Psoas muscle (tissue), 7 donors: ENCODE measurements at regions not wholly inside any gene's neighbourhood (a gene's known extent, or its start where the extent isn't known, plus 50 kb on each side); places are given as distances from the start of the nearest gene placed in this dataset.

ENCODE experiments used
- ATAC-seq, 4 donors: fragments of 200-7000 bp; cut with Tn5 transposase; one replicate each; pipeline ENCODE4 v1.9.1; 2020; ENCODE audit warnings: moderate library complexity in 3 of 4, mild to moderate bottlenecking in 2 of 4
- DNase-seq, 2 donors: peaks; one replicate each; pipeline ENCODE4 v3.0.0-alpha.2; 2020
- H3K27ac ChIP-seq: fragments of 200-600 bp; one replicate; pipeline ENCODE4 v1.8.0; 2022
- H3K27me3 ChIP-seq, 3 donors: fragments of 200-600 bp in 1 of 3; one replicate each; pipeline versions ENCODE4 v1.6.1 to v1.8.0; 2013 to 2022; ENCODE audit warnings: low read length in 2 of 3, mild to moderate bottlenecking in 2 of 3, moderate library complexity in 1 of 3; ENCODE audit not compliant: insufficient read depth in 3 of 3
- H3K36me3 ChIP-seq, 2 donors: fragments of 200-600 bp in 1 of 2; one replicate each; pipeline versions ENCODE4 v1.6.1 to v1.8.0; 2013 to 2022; ENCODE audit warnings: low read depth in 1 of 2, mild to moderate bottlenecking in 1 of 2, moderate library complexity in 1 of 2; ENCODE audit not compliant: insufficient read depth in 1 of 2
- H3K4me1 ChIP-seq: fragments of 200-600 bp; one replicate; pipeline ENCODE4 v1.8.0; 2022
- H3K4me3 ChIP-seq: fragments of 200-600 bp; one replicate; pipeline ENCODE4 v1.8.0; 2022; ENCODE audit warnings: mild to moderate bottlenecking
- H3K9me3 ChIP-seq: fragments of 200-600 bp; one replicate; pipeline ENCODE4 v1.8.0; 2022
- CTCF ChIP-seq: fragments of 200-600 bp; IDR thresholded peaks from one replicate; pipeline ENCODE4 v1.8.0; 2022; ENCODE audit warnings: antibody characterized with exemption
- WGBS, 3 donors: extraction: QIAGEN DNeasy Blood & Tissue Kit; methylation state at CpG; one replicate each; pipeline versions ENCODE4 v1.1.6 to v1.1.7; 2013; 5-methylcytosine and 5-hydroxymethylcytosine counted together
- intact Hi-C, 2 donors: fragments of 100-400 bp; cut with DNase I; formaldehyde crosslinking; loops; one replicate each; pipeline versions ENCODE4 v1.11.0 to v1.14.2; 2022
- donor health status: healthy with polysubstance abuse.
- donor health status: DM: no; HTN: no; CAD: no; lungs with moderate emphysema.
- donor health status: Bipolar disorder and iron deficiency.
- donor health status: healthy.
- donor health status: DM: yes; HTN: yes; CAD: no.
- donor health status: DM: no; HTN: no; CAD: no.
- donor health status: DM: yes; HTN: yes; CAD: no.

- DNase-seq = no peak
- no peak for TF ChIP-seq CTCF
- Histone ChIP-seq H3K27me3 (peaks cover 0 to 27% (median 2%) of the 10 kb centered on the region in 3 donors), H3K36me3 (no peaks in the 10 kb centered on the region), H3K4me3 (no peak overlapping the region), H3K27ac (no peak overlapping the region), H3K9me3 (no peaks in the 10 kb centered on the region), H3K4me1 (no peaks in the 10 kb centered on the region)
- ATAC-seq = no peak
- intact Hi-C loops = no loop called here
- 39 to 62% (median 51%) methylated on average over 13 of the region's 13 CpGs for WGBS, 3 donors
These were observed 128.2 kb downstream of the EDN3 start for GRCh38 chr20:59428441-59429205.

GRCh38 chr20:59429396-59429795, 129.0 kb downstream of the EDN3 start:
- Histone ChIP-seq H3K4me3 (no peak overlapping the region), H3K4me1 (no peaks in the 10 kb centered on the region), H3K9me3 (no peaks in the 10 kb centered on the region), H3K36me3 (no peaks in the 10 kb centered on the region), H3K27me3 (peaks cover 0 to 27% (median 2%) of the 10 kb centered on the region in 3 donors), H3K27ac (no peak overlapping the region)
- 32 to 50% (median 39%) methylated on average over 9 of the region's 9 CpGs for WGBS, 3 donors
- intact Hi-C loops = no loop called here
- DNase-seq = no peak
- ATAC-seq = no peak
- no peak for TF ChIP-seq CTCF

GRCh38 chr20:59431014-59431413, 130.6 kb downstream of the EDN3 start:
- ATAC-seq (no peak), DNase-seq (no peak)
- Histone ChIP-seq H3K9me3 (no peaks in the 10 kb centered on the region), H3K4me1 (no peaks in the 10 kb centered on the region), H3K4me3 (no peak overlapping the region), H3K27ac (no peak overlapping the region), H3K36me3 (no peaks in the 10 kb centered on the region), H3K27me3 (peaks cover 0 to 27% (median 2%) of the 10 kb centered on the region in 3 donors)
- intact Hi-C loops = no loop called here
- no peak for TF ChIP-seq CTCF
- WGBS, 3 donors = 48 to 74% (median 48%) methylated on average over 2 of the region's 2 CpGs

- WGBS, 3 donors = 52 to 66% (median 59%) methylated on average over 2 of the region's 2 CpGs
- H3K4me3 ChIP-seq = no peak overlapping the region
- no peak for TF ChIP-seq CTCF
- DNase-seq (no peak), ATAC-seq (no peak)
- H3K36me3 ChIP-seq = no peaks in the 10 kb centered on the region
- no peaks in the 10 kb centered on the region for H3K4me1 ChIP-seq
- peaks cover 0 to 20% (median 0%) of the 10 kb centered on the region in 3 donors for H3K27me3 ChIP-seq
- no peak overlapping the region for H3K27ac ChIP-seq
- H3K9me3 ChIP-seq = no peaks in the 10 kb centered on the region
- intact Hi-C loops = no loop called here
These were observed 134.5 kb downstream of the EDN3 start for GRCh38 chr20:59434960-59435359.

GRCh38 chr20:59435518-59435917, 135.1 kb downstream of the EDN3 start:
- peaks cover 0 to 15% (median 2%) of the 10 kb centered on the region in 3 donors for H3K27me3 ChIP-seq
- no peak for TF ChIP-seq CTCF
- no peak for ATAC-seq

More at GRCh38 chr20:59435518-59435917, 135.1 kb downstream of the EDN3 start:
- Histone ChIP-seq H3K4me3 (no peak overlapping the region), H3K9me3 (no peaks in the 10 kb centered on the region), H3K27ac (no peak overlapping the region), H3K36me3 (no peaks in the 10 kb centered on the region), H3K4me1 (no peaks in the 10 kb centered on the region)
- intact Hi-C loops = no loop called here
- no peak for DNase-seq
- WGBS, 3 donors = 84 to 92% (median 86%) methylated on average over 8 of the region's 8 CpGs
